HEK293T (cell line): ENCODE measurements at regions not wholly inside any gene's neighbourhood (a gene's known extent, or its start where the extent isn't known, plus 50 kb on each side); places are given as distances from the start of the nearest gene placed in this dataset.

Experiments
- BHLHE40 ChIP-seq: fragments of 450-650 bp; IDR thresholded peaks from 2 replicates; pipeline ENCODE4 v1.6.1; 2016; ENCODE audit warnings: mild to moderate bottlenecking, moderate library complexity, borderline replicate concordance
- ELF4 ChIP-seq: fragments of 450-650 bp; IDR thresholded peaks from 2 replicates; pipeline ENCODE4 v1.6.1; 2017; ENCODE audit warnings: antibody characterized with exemption
- FOXM1 ChIP-seq: fragments of 450-650 bp; IDR thresholded peaks from 2 replicates; pipeline ENCODE4 v1.6.1; 2017; ENCODE audit warnings: mild to moderate bottlenecking, borderline replicate concordance
- HDGF ChIP-seq: fragments of 450-650 bp; IDR thresholded peaks from 2 replicates; pipeline ENCODE4 v1.6.1; 2017; ENCODE audit warnings: antibody characterized with exemption, borderline replicate concordance
- LEF1 ChIP-seq: fragments of 450-650 bp; IDR thresholded peaks from 2 replicates; pipeline ENCODE4 v1.6.1; 2017; ENCODE audit warnings: mild to moderate bottlenecking, borderline replicate concordance

GRCh38 chr1:201666645-201667044, 127.7 kb downstream of the NAV1 start:
- TF ChIP-seq LEF1 (no peak), HDGF (no peak), ELF4 (no peak), BHLHE40 (no peak), FOXM1 (no peak)
